NCI-H2107 treated with DMSO at 0.1 percent for 48 hours (cell line): ENCODE measurements at regions not wholly inside any gene's neighbourhood (a gene's known extent, or its start where the extent isn't known, plus 50 kb on each side); places are given as distances from the start of the nearest gene placed in this dataset.

Experiments
- DNase-seq: peaks from one replicate; lab custom pipeline; 2025; ENCODE audit not compliant: unreplicated experiment; lab: John Stamatoyannopoulos, UW

DNA sequence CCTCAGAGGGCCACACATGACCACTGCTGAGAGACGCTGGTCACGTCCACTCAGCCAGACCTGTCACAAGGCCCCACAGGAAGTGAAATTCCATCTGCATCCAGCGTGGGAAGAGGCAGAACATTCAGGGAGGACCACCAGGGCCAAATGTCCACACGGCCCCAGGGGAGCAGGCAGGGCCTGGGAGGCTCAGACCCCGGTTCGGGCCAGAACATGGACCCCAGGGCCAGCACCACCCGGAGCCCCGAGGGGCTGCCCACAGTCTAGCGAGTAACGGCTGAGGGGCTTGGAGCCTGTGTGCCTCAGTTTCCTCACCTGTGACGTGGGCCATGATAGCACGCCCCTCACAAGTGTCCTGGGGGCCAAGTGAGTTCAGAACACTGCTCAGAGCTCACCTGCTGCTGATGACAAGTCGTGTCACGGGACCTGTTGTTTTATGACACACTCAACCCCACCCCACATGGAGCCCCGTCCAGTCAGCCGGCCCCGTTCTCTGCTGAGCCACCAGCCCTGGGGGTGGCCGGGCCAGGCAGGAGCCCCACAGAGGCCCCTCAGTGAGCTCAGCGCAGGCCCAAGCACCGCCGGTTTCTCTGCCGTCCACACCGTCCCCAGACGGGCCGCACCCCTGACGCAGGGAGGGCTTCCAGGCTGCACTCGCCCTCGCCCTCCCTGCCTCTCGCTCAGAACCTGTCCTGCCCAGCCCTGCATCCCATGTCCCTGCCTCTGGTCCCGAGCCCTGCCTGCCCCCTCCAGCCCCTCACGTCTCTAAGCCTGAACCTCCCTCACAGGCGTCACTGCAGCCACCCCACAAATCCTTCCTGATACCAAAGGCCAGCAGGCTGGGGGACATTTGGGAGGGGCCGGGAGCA, 79.5 kb upstream of the GALNT9 start:
- DNase-seq = no peak

DNA sequence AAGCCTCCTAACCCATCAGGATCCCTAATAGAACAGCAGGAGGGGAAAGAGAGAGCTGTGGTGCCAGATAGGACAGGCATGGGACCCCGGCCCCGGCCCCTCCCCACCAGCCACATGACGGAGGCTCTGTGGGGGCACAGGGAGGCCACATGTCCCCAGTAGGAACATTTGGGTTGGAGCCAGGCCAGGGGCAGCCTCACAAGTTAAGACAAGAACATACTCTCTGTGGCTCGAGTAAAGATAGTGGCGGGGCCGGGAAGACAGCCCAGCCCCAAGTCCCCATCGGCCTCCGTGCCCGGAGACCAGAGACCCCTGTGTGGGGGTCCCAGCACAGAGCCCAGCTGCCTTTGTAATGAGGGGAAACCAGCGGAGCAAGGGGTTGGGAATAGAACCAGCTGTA, 78.6 kb upstream of the GALNT9 start:
- DNase-seq = no peak

GRCh38 chr12:132407451-132407961, 78.1 kb upstream of the GALNT9 start:
- no peak for DNase-seq

DNA sequence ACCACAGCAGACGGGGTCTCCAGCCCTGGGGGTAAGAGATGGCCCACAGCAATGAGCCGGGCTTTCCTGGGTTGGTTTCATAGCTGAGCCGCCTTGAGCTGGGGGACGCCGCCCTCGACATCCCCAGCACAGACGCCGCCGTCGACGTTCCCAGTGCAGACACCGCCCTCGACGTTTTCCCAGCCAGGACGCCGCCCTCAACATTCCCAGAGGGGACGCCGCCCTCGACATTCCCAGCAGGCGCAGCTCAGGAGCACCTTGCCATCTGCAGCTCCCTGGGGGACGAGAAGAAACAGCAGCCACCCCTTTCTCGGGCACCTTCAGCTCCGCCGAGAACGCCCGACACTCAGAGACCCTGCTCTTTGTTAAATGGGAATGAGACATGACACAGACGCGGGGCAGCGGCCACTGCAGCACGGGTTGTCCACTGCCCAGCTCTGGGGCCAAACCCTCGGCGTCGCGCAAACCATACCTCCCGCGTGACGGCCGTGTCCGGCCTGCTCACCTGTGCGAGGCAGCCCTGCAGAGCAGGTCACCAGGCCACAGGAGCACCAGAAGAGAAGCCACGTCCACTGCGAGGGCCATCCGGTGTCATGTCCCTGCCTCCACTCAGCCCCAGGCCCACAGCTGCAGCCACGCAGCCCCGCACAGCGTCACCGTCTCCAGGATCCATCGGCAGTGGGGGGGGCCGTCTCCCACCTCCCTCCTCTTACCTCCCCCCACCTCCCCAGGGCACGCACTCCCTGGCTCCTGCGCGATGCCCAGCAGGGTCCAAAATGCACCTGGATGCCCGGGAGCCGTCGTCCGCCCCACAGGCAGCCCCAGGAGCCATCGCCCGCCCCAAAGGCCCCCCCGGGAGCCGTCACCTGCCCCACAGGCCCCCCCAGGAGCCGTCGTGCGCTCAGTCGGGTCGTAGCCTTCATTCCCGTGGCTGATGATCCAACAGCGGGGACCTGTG, 77.4 kb upstream of the GALNT9 start:
- no peak for DNase-seq

DNA sequence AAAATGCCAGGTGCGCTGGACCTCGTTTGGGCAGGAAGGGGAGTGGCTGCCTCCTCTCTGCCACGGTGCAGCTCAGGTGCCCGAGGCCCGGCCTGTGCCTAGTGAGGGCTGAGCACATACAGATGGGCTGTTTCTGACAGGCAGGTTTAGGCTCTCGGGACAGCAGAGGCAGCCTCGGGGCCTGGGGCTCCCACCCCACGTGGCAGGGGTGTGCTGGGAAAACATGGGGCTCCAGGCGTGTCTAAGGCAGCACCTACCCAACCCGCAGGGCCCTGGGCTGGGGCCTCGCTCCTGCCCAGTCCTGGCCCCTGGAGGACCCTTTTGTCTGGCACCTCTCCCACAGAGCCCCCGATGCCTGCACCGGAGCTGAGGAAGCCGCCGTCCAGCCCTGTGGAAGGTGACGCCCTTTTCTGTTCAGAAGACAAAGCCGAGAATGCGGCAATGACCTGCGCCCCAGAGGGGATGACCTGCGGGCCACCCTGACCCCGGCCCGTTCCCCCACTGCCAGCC, 76.4 kb upstream of the GALNT9 start:
- DNase-seq = no peak

DNA sequence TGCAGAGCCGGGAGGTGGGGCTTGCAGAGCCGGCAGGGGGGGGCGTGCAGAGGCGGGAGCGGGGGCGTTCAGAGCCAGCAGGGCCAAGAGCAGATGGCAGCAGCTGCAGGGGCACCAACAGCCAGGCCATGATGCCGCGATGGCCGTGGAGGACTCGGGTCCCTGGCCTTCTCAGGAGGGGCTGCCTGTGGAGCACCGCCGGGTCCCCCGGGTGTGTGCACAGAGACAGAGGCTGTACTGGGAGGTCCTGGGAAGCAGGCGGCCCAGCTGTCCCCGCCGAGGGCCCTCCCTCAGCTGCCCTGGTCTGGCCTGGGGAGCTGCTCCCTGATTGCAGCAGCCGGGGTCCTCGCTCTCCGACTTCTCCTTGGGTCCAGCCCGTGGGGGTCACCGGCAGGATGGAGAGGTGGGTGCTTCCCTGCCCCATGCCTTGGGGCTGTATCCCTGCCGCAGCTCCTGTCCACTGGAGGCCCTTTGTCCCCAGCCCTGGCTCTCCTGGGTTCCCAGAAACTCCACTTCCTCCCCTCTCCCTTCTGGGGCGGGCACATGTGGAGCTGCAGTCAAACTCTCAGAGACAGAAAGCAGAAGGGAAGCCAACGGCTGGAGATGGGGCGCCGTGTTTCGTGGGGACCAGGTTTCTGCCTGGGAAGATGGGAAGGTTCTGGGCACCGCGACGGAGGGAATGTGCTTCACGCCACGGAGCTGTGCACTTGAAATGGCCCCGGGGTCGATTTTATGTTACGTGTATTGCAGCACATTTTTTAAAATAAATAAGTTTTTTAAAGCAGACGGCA, 75.8 kb upstream of the GALNT9 start:
- DNase-seq = no peak

GRCh38 chr12:132404435-132404855, 75.1 kb upstream of the GALNT9 start:
- DNase-seq = no peak

GRCh38 chr12:132403636-132404434, 74.4 kb upstream of the GALNT9 start:
- DNase-seq = no peak

- no peak for DNase-seq
Observed at GRCh38 chr12:132402831-132403416, 73.5 kb upstream of the GALNT9 start.

GRCh38 chr12:132401982-132402381, 72.6 kb upstream of the GALNT9 start:
- no peak for DNase-seq

DNA sequence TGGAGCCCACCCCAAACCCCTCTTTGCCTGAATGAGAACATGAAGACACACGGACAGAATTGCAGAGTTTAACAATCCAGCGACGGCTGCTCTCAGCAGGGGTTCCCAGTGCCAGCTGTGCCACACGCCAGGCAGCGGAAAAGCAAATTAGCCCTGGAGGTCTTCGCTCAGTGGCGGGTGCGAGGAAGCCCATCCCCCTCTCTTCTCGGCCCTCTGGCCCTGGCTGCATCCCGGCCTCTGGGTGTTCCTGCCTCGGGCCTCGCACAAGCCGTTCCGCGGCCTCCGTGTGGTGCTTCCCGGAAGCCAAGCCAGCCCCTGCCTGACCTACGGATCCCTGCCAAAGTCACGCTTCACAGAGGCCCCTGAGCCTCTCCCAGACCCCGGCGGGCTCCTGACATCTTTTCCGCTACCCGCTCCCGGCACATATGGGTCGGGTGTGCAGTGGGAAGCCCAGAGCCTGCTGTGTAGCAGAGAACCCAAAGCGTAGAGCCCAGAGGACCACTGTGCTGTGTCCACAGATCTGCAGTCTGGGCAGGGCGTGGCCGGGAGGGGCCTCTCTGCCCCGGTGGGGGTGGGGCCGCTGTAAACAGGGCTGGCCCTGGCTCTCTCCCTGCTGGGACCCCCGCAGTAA, 70.7 kb upstream of the GALNT9 start:
- no peak for DNase-seq

- no peak for DNase-seq
Observed at GRCh38 chr12:132399092-132400010, 70.0 kb upstream of the GALNT9 start.

- no peak for DNase-seq
Observed at GRCh38 chr12:132398386-132398991, 69.1 kb upstream of the GALNT9 start.

GRCh38 chr12:132397934-132398385, 68.6 kb upstream of the GALNT9 start:
- no peak for DNase-seq

GRCh38 chr12:132397152-132397933, 68.0 kb upstream of the GALNT9 start:
- no peak for DNase-seq

DNA sequence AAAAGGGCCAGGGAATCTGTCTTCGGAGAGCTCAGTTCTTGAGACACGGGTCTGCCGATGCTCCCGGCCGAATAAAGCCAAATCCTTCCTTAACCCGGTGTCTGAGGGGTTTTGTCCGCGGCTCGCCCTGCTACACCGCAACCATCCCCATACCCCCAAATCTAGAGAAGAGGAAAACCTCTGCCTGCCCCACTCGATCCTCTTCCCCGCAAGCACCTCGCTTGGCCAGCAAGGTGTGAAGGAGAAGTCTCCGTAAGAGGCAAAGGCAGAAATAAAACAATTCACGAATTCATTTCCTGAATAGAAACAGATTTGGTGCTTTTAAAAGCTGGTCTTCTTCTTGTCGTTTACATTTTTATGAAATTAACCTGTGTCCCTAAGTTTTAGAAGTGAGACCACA, 67.3 kb upstream of the GALNT9 start:
- no peak for DNase-seq

- no peak for DNase-seq
Observed at GRCh38 chr12:132395908-132396305, 66.5 kb upstream of the GALNT9 start.
